GM23338 (cell line): ENCODE measurements at regions not wholly inside any gene's neighbourhood (a gene's known extent, or its start where the extent isn't known, plus 50 kb on each side); places are given as distances from the start of the nearest gene placed in this dataset.

ENCODE experiments used
- ATAC-seq: fragments of 200-7000 bp; cut with Tn5 transposase; 3 replicates; pipeline ENCODE4 v1.9.1; 2020
- DNase-seq: peaks from one replicate; pipeline ENCODE4 v3.0.0-alpha.2; 2015; ENCODE audit warnings: low spot score
- H2AFZ ChIP-seq: fragments of 200-600 bp; sonication (generic); 2 replicates; pipeline ENCODE4 v1.8.0; 2016; ENCODE audit warnings: antibody characterized with exemption, mild to moderate bottlenecking, moderate library complexity
- H3F3A ChIP-seq: fragments of 200-600 bp; sonication (generic); replicated peaks from 2 replicates; pipeline ENCODE4 v1.8.0; 2017; ENCODE audit warnings: antibody characterized with exemption, mixed run types, low read depth
- H3K27ac ChIP-seq: fragments of 200-600 bp; sonication (generic); 2 replicates; pipeline ENCODE4 v1.6.1; 2016; ENCODE audit warnings: low read depth
- H3K27me3 ChIP-seq: fragments of 200-600 bp; sonication (generic); 2 replicates; pipeline ENCODE4 v1.8.0; 2016; ENCODE audit warnings: mild to moderate bottlenecking, mixed run types, moderate library complexity; ENCODE audit not compliant: insufficient read depth
- H3K36me3 ChIP-seq: fragments of 200-600 bp; sonication (generic); 2 replicates; pipeline ENCODE4 v1.8.0; 2016; ENCODE audit warnings: mild to moderate bottlenecking; ENCODE audit not compliant: insufficient read depth
- H3K4me1 ChIP-seq: fragments of 200-600 bp; sonication (generic); 2 replicates; pipeline ENCODE4 v1.8.0; 2016; ENCODE audit warnings: mild to moderate bottlenecking, moderate library complexity; ENCODE audit not compliant: insufficient read depth
- H3K4me2 ChIP-seq: fragments of 200-600 bp; sonication (generic); 2 replicates; pipeline ENCODE4 v1.7.1; 2017; ENCODE audit warnings: mixed run types
- H3K4me3 ChIP-seq: fragments of 200-600 bp; sonication (generic); 2 replicates; pipeline ENCODE4 v1.6.1; 2016; ENCODE audit warnings: mixed run types
- H3K79me2 ChIP-seq: fragments of 200-600 bp; sonication (generic); replicated peaks from 2 replicates; pipeline ENCODE4 v1.8.0; 2017; ENCODE audit warnings: mild to moderate bottlenecking; ENCODE audit not compliant: insufficient read depth
- H3K9me2 ChIP-seq: fragments of 200-600 bp; sonication (generic); 2 replicates; pipeline ENCODE4 v1.8.0; 2017; ENCODE audit not compliant: insufficient read depth
- H4K20me1 ChIP-seq: fragments of 200-600 bp; sonication (generic); replicated peaks from 2 replicates; pipeline ENCODE4 v1.8.0; 2017; ENCODE audit warnings: mild to moderate bottlenecking; ENCODE audit not compliant: insufficient read depth
- H3K27ac Mint-ChIP-seq: 2 replicates; pipeline ENCODE4 v1.8.0; 2020; ENCODE audit warnings: inconsistent platforms, mild to moderate bottlenecking, moderate library complexity, mixed read lengths
- H3K27me3 Mint-ChIP-seq: 3 replicates; pipeline ENCODE4 v1.8.0; 2022; ENCODE audit warnings: low read depth, mild to moderate bottlenecking, moderate library complexity, mixed read lengths, inconsistent platforms; ENCODE audit not compliant: insufficient read depth, poor library complexity
- H3K36me3 Mint-ChIP-seq: 3 replicates; pipeline ENCODE4 v1.8.0; 2021; ENCODE audit warnings: low read depth, mild to moderate bottlenecking, inconsistent platforms, moderate library complexity, mixed read lengths
- H3K4me1 Mint-ChIP-seq: 3 replicates; pipeline ENCODE4 v1.8.0; 2020; ENCODE audit warnings: mild to moderate bottlenecking, inconsistent platforms, mixed read lengths
- H3K4me3 Mint-ChIP-seq: 3 replicates; pipeline ENCODE4 v1.8.0; 2021; ENCODE audit warnings: moderate library complexity, mild to moderate bottlenecking, inconsistent platforms, mixed read lengths
- H3K9me3 Mint-ChIP-seq: 3 replicates; pipeline ENCODE4 v1.8.0; 2020; ENCODE audit warnings: moderate library complexity, mild to moderate bottlenecking, inconsistent platforms, mixed read lengths
- EZH2 ChIP-seq: fragments of 200-600 bp; sonication (generic); IDR thresholded peaks from one replicate; pipeline ENCODE4 v1.8.0; 2017; ENCODE audit warnings: antibody characterized with exemption, mild to moderate bottlenecking, low read depth; ENCODE audit not compliant: unreplicated experiment
- POLR2AphosphoS5 ChIP-seq: IDR thresholded peaks from 2 replicates; pipeline ENCODE4 v1.6.1; 2016; ENCODE audit warnings: antibody characterized with exemption, low read depth
- TF ChIP-seq, protein P1 (sequence below), 2 experiments: fragments of 200-600 bp in 1 of 2; sonication (generic) in 1 of 2; conservative IDR thresholded peaks; 2 replicates each; pipeline versions ENCODE4 v1.5.1 to v1.6.1; 2016 to 2017; ENCODE audit warnings: antibody characterized with exemption in 2 of 2, low read depth in 2 of 2, mild to moderate bottlenecking in 2 of 2, moderate library complexity in 1 of 2
- TF ChIP-seq, protein P2 (sequence below): fragments of 250-450 bp; sonication (Bioruptor Pico); IDR thresholded peaks from 2 replicates; pipeline ENCODE4 v1.5.0; 2020; ENCODE audit warnings: mild to moderate bottlenecking, moderate library complexity

GRCh38 chr3:18683900-18684299 lies 258.8 kb upstream of the SATB1 start:
- no peak for ATAC-seq
- H3K9me3 Mint-ChIP-seq: peaks cover 6% of the 10 kb centered on the region; the same call in 2 of the 3 replicates
- Histone ChIP-seq H3K4me3 (no peak overlapping the region), H3F3A (no peaks in the 10 kb centered on the region), H3K79me2 (no peaks in the 10 kb centered on the region), H4K20me1 (no peaks in the 10 kb centered on the region), H3K36me3 (no peaks in the 10 kb centered on the region), H3K27ac (no peak overlapping the region), H3K9me2 (no peaks in the 10 kb centered on the region), H3K4me1 (no peaks in the 10 kb centered on the region), H3K4me2 (no peak overlapping the region), H2AFZ (no peak overlapping the region), H3K27me3 (no peaks in the 10 kb centered on the region)
- H3K27ac Mint-ChIP-seq: no peak overlapping the region
- no peaks in the 10 kb centered on the region for H3K4me1 Mint-ChIP-seq
- H3K27me3 Mint-ChIP-seq: no peaks in the 10 kb centered on the region
- TF ChIP-seq EZH2: no peak
- peaks cover 5% of the 10 kb centered on the region; the same call in 2 of the 3 replicates for H3K36me3 Mint-ChIP-seq
- no peak overlapping the region for H3K4me3 Mint-ChIP-seq
- DNase-seq: no peak

- H3K27me3 Mint-ChIP-seq: no peaks in the 10 kb centered on the region
- Histone ChIP-seq H3K4me2 (no peak overlapping the region), H4K20me1 (no peaks in the 10 kb centered on the region), H3K9me2 (no peaks in the 10 kb centered on the region), H3K27ac (no peak overlapping the region), H3F3A (no peaks in the 10 kb centered on the region), H3K36me3 (no peaks in the 10 kb centered on the region), H3K4me3 (no peak overlapping the region), H2AFZ (no peak overlapping the region), H3K79me2 (no peaks in the 10 kb centered on the region), H3K4me1 (no peaks in the 10 kb centered on the region), H3K27me3 (no peaks in the 10 kb centered on the region)
- H3K9me3 Mint-ChIP-seq: peaks cover 6% of the 10 kb centered on the region; the same call in 2 of the 3 replicates
- DNase-seq (no peak), ATAC-seq (no peak)
- TF ChIP-seq, protein P1, sequence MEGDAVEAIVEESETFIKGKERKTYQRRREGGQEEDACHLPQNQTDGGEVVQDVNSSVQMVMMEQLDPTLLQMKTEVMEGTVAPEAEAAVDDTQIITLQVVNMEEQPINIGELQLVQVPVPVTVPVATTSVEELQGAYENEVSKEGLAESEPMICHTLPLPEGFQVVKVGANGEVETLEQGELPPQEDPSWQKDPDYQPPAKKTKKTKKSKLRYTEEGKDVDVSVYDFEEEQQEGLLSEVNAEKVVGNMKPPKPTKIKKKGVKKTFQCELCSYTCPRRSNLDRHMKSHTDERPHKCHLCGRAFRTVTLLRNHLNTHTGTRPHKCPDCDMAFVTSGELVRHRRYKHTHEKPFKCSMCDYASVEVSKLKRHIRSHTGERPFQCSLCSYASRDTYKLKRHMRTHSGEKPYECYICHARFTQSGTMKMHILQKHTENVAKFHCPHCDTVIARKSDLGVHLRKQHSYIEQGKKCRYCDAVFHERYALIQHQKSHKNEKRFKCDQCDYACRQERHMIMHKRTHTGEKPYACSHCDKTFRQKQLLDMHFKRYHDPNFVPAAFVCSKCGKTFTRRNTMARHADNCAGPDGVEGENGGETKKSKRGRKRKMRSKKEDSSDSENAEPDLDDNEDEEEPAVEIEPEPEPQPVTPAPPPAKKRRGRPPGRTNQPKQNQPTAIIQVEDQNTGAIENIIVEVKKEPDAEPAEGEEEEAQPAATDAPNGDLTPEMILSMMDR (conservative IDR thresholded peaks at IDR 0.05; ENCODE audit: low read depth in 2 of 2): no peak
- peaks cover 5% of the 10 kb centered on the region; the same call in 2 of the 3 replicates for H3K36me3 Mint-ChIP-seq
- H3K27ac Mint-ChIP-seq: no peak overlapping the region
- H3K4me3 Mint-ChIP-seq: no peak overlapping the region
- no peaks in the 10 kb centered on the region for H3K4me1 Mint-ChIP-seq
Observed at GRCh38 chr3:18681818-18682345, 256.7 kb upstream of the SATB1 start.

DNA sequence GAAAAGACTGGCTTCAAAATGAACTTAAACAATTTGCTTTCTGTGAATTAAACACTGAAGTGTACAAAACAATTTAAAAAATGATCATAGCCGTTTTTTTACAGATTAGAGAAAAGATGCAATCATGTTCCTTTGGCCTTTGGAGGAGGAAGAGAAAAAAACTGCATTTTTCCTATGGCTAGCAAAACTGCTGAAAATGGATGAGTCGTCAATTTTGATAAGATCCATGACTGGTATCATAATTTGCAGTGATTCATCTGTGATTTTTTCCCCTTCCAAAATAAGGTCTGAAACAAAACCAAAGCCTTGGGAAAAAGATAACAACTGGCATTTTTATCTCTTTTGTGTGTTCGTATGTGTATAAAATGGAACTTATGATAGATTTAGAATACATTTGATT lies 255.6 kb upstream of the SATB1 start:
- H3K9me2 ChIP-seq: no peaks in the 10 kb centered on the region
- H3K79me2 ChIP-seq: no peaks in the 10 kb centered on the region
- Mint-ChIP-seq H3K9me3 (peaks cover 6% of the 10 kb centered on the region; the same call in 2 of the 3 replicates), H3K27me3 (no peaks in the 10 kb centered on the region), H3K4me1 (no peaks in the 10 kb centered on the region), H3K36me3 (peaks cover 5% of the 10 kb centered on the region; the same call in 2 of the 3 replicates), H3K27ac (no peak overlapping the region), H3K4me3 (no peak overlapping the region)
- H2AFZ ChIP-seq: no peak overlapping the region
- H3K27ac ChIP-seq: no peak overlapping the region
- no peak overlapping the region for H3K4me2 ChIP-seq
- no peak overlapping the region for H3K4me3 ChIP-seq
- H3K4me1 ChIP-seq: no peaks in the 10 kb centered on the region
- H4K20me1 ChIP-seq: no peaks in the 10 kb centered on the region
- no peak for ATAC-seq
- no peak for DNase-seq
- no peaks in the 10 kb centered on the region for H3K27me3 ChIP-seq
- H3K36me3 ChIP-seq: no peaks in the 10 kb centered on the region
- H3F3A ChIP-seq: no peaks in the 10 kb centered on the region
- TF ChIP-seq, protein P2, sequence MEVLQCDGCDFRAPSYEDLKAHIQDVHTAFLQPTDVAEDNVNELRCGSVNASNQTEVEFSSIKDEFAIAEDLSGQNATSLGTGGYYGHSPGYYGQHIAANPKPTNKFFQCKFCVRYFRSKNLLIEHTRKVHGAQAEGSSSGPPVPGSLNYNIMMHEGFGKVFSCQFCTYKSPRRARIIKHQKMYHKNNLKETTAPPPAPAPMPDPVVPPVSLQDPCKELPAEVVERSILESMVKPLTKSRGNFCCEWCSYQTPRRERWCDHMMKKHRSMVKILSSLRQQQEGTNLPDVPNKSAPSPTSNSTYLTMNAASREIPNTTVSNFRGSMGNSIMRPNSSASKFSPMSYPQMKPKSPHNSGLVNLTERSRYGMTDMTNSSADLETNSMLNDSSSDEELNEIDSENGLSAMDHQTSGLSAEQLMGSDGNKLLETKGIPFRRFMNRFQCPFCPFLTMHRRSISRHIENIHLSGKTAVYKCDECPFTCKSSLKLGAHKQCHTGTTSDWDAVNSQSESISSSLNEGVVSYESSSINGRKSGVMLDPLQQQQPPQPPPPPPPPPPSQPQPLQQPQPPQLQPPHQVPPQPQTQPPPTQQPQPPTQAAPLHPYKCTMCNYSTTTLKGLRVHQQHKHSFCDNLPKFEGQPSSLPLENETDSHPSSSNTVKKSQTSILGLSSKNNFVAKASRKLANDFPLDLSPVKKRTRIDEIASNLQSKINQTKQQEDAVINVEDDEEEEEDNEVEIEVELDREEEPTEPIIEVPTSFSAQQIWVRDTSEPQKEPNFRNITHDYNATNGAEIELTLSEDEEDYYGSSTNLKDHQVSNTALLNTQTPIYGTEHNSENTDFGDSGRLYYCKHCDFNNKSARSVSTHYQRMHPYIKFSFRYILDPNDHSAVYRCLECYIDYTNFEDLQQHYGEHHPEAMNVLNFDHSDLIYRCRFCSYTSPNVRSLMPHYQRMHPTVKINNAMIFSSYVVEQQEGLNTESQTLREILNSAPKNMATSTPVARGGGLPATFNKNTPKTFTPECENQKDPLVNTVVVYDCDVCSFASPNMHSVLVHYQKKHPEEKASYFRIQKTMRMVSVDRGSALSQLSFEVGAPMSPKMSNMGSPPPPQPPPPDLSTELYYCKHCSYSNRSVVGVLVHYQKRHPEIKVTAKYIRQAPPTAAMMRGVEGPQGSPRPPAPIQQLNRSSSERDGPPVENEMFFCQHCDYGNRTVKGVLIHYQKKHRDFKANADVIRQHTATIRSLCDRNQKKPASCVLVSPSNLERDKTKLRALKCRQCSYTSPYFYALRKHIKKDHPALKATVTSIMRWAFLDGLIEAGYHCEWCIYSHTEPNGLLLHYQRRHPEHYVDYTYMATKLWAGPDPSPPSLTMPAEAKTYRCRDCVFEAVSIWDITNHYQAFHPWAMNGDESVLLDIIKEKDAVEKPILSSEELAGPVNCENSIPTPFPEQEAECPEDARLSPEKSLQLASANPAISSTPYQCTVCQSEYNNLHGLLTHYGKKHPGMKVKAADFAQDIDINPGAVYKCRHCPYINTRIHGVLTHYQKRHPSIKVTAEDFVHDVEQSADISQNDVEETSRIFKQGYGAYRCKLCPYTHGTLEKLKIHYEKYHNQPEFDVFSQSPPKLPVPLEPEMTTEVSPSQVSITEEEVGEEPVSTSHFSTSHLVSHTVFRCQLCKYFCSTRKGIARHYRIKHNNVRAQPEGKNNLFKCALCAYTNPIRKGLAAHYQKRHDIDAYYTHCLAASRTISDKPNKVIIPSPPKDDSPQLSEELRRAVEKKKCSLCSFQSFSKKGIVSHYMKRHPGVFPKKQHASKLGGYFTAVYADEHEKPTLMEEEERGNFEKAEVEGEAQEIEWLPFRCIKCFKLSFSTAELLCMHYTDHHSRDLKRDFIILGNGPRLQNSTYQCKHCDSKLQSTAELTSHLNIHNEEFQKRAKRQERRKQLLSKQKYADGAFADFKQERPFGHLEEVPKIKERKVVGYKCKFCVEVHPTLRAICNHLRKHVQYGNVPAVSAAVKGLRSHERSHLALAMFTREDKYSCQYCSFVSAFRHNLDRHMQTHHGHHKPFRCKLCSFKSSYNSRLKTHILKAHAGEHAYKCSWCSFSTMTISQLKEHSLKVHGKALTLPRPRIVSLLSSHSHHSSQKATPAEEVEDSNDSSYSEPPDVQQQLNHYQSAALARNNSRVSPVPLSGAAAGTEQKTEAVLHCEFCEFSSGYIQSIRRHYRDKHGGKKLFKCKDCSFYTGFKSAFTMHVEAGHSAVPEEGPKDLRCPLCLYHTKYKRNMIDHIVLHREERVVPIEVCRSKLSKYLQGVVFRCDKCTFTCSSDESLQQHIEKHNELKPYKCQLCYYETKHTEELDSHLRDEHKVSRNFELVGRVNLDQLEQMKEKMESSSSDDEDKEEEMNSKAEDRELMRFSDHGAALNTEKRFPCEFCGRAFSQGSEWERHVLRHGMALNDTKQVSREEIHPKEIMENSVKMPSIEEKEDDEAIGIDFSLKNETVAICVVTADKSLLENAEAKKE (CRISPR knock-in tag): no peak
- TF ChIP-seq, protein P1 (conservative IDR thresholded peaks at IDR 0.05; ENCODE audit: low read depth in 2 of 2): no peak
- no peak for TF ChIP-seq POLR2AphosphoS5
